Mucosa of stomach (tissue), 1 donor: ENCODE measurements at regions not wholly inside any gene's neighbourhood (a gene's known extent, or its start where the extent isn't known, plus 50 kb on each side); places are given as distances from the start of the nearest gene placed in this dataset.

Experiments
- H3K27me3 ChIP-seq: one replicate; pipeline ENCODE4 v1.7.0; 2013; ENCODE audit warnings: mild to moderate bottlenecking, low read length; ENCODE audit not compliant: control insufficient read depth, insufficient read depth
- H3K36me3 ChIP-seq: one replicate; pipeline ENCODE4 v1.7.0; 2013; ENCODE audit warnings: low read length; ENCODE audit not compliant: control insufficient read depth, insufficient read depth
- H3K4me1 ChIP-seq: one replicate; pipeline ENCODE4 v1.7.0; 2013; ENCODE audit warnings: mild to moderate bottlenecking, low read length; ENCODE audit not compliant: control insufficient read depth, insufficient read depth
- H3K4me3 ChIP-seq: one replicate; pipeline ENCODE4 v1.7.0; 2013; ENCODE audit warnings: low read length
- H3K9ac ChIP-seq: one replicate; pipeline ENCODE4 v1.7.0; 2013; ENCODE audit warnings: mild to moderate bottlenecking, low read length, moderate library complexity
- H3K9me3 ChIP-seq: one replicate; pipeline ENCODE4 v1.7.0; 2013; ENCODE audit warnings: mild to moderate bottlenecking, low read length, moderate library complexity; ENCODE audit not compliant: control insufficient read depth
- donor health status: Pancreatic carcinoma.

DNA sequence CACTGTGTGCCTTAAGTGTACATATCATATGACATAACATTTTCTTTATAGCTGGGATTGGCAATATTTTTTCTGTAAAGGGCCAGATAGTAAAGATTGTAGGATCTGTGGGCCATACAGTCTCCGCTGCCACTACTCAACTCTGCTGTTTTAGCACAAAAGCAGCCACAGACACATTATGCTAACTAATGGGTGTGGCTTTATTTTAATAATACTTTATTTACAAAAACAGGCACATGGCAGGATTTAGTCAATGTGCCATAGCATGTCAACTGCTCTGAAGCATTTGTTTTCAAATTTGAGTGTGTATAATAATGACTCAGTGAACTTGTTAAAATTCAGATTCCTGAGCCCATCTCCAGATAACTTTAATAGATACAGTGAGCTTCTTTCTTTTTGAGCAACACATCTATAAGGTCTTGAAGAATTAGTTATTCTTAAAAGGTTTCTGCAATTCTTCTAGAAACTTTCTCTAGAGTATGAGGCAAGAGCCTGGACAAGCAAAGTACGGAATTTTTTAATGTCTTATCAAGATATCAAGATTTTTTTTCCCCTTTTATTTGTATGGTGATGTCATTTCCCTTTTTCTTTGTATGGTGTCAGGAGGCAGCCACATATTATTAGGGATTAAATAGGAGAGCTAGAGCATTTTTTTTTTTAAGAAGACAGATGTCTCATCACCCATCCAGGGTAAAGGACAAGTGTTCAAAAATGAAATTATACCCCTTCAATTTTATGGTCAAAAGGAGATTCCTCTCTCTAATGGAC, 518.3 kb downstream of the DHX35 start:
- H3K4me1 ChIP-seq: no peaks in the 10 kb centered on the region
- H3K4me3 ChIP-seq: no peak overlapping the region
- H3K27me3 ChIP-seq: no peaks in the 10 kb centered on the region
- no peaks in the 10 kb centered on the region for H3K36me3 ChIP-seq
- no peak overlapping the region for H3K9ac ChIP-seq
- no peaks in the 10 kb centered on the region for H3K9me3 ChIP-seq

DNA sequence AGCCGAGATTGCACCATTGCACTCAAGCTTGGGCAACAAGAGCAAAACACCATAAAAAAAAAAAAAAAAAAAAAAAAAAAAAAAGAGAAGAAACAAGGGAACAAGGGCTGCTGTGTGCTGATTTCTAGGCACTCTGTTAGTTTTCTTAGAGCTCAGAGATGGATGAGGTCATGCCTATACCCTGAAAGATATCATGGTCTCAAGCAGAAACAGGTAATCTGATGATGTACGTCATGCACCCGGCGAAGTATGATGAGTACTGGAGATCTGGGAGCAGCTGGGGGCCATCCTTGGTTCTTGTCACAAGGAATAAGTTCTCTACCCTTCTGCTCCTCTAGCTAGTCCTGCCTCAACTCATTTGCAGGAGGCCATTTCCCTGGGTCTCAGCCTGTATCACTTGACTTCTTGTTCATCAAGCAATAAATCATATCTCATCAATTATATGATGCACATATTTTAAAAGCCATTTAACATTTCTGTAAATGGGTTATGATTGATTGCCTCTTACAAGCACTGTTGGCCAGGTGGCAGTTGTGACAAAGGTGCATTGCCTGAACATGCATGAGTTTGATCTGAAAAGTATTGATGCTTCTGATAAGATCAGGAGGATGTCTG, 517.2 kb downstream of the DHX35 start:
- no peaks in the 10 kb centered on the region for H3K27me3 ChIP-seq
- no peak overlapping the region for H3K9ac ChIP-seq
- no peaks in the 10 kb centered on the region for H3K9me3 ChIP-seq
- no peaks in the 10 kb centered on the region for H3K4me1 ChIP-seq
- H3K4me3 ChIP-seq: no peak overlapping the region
- no peaks in the 10 kb centered on the region for H3K36me3 ChIP-seq

DNA sequence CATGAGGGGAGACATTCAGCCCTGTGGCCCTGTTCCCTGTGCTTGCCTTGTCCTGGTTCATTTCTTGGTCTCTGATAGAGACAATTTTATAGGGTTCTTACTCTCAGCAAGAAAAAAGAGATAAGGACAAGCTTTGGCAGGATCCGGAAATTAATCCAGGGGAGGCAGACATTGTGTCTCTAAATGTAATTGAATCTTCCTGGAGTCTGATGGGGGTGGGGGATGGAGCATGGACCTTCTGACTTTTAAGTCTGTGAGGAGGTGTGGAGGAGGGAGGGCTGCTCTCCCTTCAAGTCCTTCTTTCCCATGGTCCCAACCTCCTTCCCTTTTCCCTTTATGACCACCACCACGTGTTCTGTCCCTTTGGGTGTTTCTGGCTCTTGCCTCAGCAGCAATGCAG, 512.7 kb downstream of the DHX35 start:
- Histone ChIP-seq H3K27me3 (no peaks in the 10 kb centered on the region), H3K9me3 (no peaks in the 10 kb centered on the region), H3K36me3 (no peaks in the 10 kb centered on the region), H3K9ac (no peak overlapping the region), H3K4me3 (no peak overlapping the region), H3K4me1 (no peaks in the 10 kb centered on the region)

DNA sequence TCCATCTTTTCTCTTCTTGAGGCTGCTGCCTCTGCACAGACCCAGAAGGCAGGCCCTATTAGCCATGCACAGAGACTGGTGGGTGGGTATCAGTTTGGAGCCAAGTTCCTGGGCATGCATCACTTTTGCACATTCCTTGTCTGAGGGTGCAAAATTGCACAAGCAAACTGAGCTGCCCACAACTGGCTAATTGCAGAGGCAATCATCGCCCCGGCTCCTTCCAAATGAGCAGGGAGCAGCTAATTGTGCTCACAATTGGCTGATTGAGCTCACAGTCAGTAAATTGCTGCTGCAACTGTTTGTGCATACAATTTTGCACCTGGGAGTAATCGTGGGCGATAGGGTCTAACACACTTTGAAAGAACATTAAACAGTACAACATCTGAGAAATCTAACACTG, 511.4 kb downstream of the DHX35 start:
- no peaks in the 10 kb centered on the region for H3K27me3 ChIP-seq
- H3K4me1 ChIP-seq: no peaks in the 10 kb centered on the region
- no peaks in the 10 kb centered on the region for H3K9me3 ChIP-seq
- no peaks in the 10 kb centered on the region for H3K36me3 ChIP-seq
- H3K9ac ChIP-seq: no peak overlapping the region
- no peak overlapping the region for H3K4me3 ChIP-seq

- H3K4me3 ChIP-seq: no peak overlapping the region
- H3K36me3 ChIP-seq: no peaks in the 10 kb centered on the region
- H3K9me3 ChIP-seq: no peaks in the 10 kb centered on the region
- no peaks in the 10 kb centered on the region for H3K27me3 ChIP-seq
- no peaks in the 10 kb centered on the region for H3K4me1 ChIP-seq
- H3K9ac ChIP-seq: no peak overlapping the region
Measured at GRCh38 chr20:39468703-39469102, 506.6 kb downstream of the DHX35 start.

DNA sequence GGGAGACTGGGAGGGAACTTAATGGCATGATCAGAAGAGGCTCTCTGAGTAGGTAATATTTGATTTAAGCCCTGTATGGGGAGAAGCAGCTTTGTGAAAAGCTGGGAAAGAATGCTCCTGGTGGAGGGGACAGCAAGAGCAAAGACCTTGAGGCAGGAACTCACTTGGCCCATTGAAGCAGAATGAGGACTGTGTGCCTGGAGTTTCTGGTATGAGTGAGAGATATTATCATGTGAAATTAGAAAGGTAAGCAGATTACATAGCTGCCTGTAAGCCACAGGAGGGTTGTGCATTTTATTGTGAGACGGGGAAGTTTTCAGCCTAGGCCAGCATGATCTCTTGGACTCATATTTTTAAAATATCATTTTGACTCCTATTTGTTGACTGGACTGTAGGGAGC, 502.1 kb downstream of the DHX35 start:
- Histone ChIP-seq H3K9ac (no peak overlapping the region), H3K4me3 (no peak overlapping the region), H3K9me3 (no peaks in the 10 kb centered on the region), H3K4me1 (no peaks in the 10 kb centered on the region), H3K36me3 (no peaks in the 10 kb centered on the region), H3K27me3 (no peaks in the 10 kb centered on the region)

- H3K36me3 ChIP-seq: no peaks in the 10 kb centered on the region
- no peak overlapping the region for H3K4me3 ChIP-seq
- no peaks in the 10 kb centered on the region for H3K27me3 ChIP-seq
- no peak overlapping the region for H3K9ac ChIP-seq
- no peaks in the 10 kb centered on the region for H3K9me3 ChIP-seq
- H3K4me1 ChIP-seq: no peaks in the 10 kb centered on the region
Measured at GRCh38 chr20:39462416-39462945, 500.3 kb downstream of the DHX35 start.

GRCh38 chr20:39458452-39458851, 496.3 kb downstream of the DHX35 start:
- Histone ChIP-seq H3K27me3 (no peaks in the 10 kb centered on the region), H3K9ac (no peak overlapping the region), H3K36me3 (no peaks in the 10 kb centered on the region), H3K4me3 (no peak overlapping the region), H3K4me1 (no peaks in the 10 kb centered on the region), H3K9me3 (no peaks in the 10 kb centered on the region)

DNA sequence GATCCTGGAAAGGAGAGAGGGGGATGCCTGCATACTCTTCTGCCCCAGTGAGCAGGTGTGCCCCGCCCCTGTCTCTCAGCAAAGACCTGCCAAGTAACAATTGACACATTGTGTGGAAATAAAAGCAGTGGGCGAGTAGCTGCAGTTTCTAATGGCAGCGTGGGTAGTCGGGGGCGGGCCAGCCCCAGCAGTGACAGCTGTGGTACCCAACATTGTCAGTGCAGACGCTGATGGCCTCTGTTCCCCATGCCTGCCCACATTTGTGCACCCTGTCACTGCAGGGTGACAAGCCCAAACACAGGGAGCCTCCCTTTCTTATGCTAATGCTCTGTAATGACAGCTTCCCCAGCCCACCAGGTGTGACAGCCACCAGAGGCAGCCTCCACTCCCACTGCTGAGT, 491.7 kb downstream of the DHX35 start:
- Histone ChIP-seq H3K4me1 (no peaks in the 10 kb centered on the region), H3K27me3 (no peaks in the 10 kb centered on the region), H3K36me3 (no peaks in the 10 kb centered on the region), H3K9ac (no peak overlapping the region), H3K4me3 (no peak overlapping the region), H3K9me3 (no peaks in the 10 kb centered on the region)

- no peaks in the 10 kb centered on the region for H3K27me3 ChIP-seq
- no peaks in the 10 kb centered on the region for H3K36me3 ChIP-seq
- no peaks in the 10 kb centered on the region for H3K4me1 ChIP-seq
- H3K9ac ChIP-seq: no peak overlapping the region
- no peaks in the 10 kb centered on the region for H3K9me3 ChIP-seq
- no peak overlapping the region for H3K4me3 ChIP-seq
Measured at GRCh38 chr20:39452583-39453340, 490.6 kb downstream of the DHX35 start.

DNA sequence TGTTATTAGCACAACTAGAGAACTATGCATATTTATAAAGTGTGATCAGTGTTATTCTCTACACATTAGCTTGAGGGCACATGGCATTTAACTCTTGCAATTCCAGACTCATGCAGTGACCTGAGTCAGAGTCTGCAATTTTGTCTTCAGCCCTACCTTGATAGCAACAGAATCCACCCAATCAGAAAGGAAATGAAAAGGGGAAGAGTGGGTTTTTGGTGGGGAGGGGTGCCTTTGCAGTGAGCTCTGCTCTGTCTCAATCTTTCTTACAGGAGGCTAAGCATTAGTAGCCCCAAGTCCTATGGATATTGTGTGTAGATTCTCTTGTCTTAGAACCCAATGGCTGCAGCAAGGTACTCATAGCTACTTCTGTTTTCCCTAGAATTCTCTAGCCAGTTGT, 489.2 kb downstream of the DHX35 start:
- Histone ChIP-seq H3K4me1 (no peaks in the 10 kb centered on the region), H3K27me3 (no peaks in the 10 kb centered on the region), H3K9me3 (no peaks in the 10 kb centered on the region), H3K4me3 (no peak overlapping the region), H3K36me3 (no peaks in the 10 kb centered on the region), H3K9ac (no peak overlapping the region)

- H3K4me1 ChIP-seq: no peaks in the 10 kb centered on the region
- no peak overlapping the region for H3K4me3 ChIP-seq
- H3K9ac ChIP-seq: no peak overlapping the region
- no peaks in the 10 kb centered on the region for H3K36me3 ChIP-seq
- no peaks in the 10 kb centered on the region for H3K27me3 ChIP-seq
- H3K9me3 ChIP-seq: no peaks in the 10 kb centered on the region
Measured at GRCh38 chr20:39446397-39446796, 484.3 kb downstream of the DHX35 start.
